HG02885 (cell line): ENCODE measurements at regions not wholly inside any gene's neighbourhood (a gene's known extent, or its start where the extent isn't known, plus 50 kb on each side); places are given as distances from the start of the nearest gene placed in this dataset.
"Not testable (repeated sequence)": the region's sequence is repeated elsewhere in the genome, so short reads cannot be mapped to it uniquely, and the experiment has no call there.

Experiments used
- ATAC-seq: cut with Tn5 transposase; IDR thresholded peaks from one replicate; pipeline ENCODE4 v1.9.1; 2021; ENCODE audit warnings: mild to moderate bottlenecking; ENCODE audit not compliant: unreplicated experiment, poor library complexity

DNA sequence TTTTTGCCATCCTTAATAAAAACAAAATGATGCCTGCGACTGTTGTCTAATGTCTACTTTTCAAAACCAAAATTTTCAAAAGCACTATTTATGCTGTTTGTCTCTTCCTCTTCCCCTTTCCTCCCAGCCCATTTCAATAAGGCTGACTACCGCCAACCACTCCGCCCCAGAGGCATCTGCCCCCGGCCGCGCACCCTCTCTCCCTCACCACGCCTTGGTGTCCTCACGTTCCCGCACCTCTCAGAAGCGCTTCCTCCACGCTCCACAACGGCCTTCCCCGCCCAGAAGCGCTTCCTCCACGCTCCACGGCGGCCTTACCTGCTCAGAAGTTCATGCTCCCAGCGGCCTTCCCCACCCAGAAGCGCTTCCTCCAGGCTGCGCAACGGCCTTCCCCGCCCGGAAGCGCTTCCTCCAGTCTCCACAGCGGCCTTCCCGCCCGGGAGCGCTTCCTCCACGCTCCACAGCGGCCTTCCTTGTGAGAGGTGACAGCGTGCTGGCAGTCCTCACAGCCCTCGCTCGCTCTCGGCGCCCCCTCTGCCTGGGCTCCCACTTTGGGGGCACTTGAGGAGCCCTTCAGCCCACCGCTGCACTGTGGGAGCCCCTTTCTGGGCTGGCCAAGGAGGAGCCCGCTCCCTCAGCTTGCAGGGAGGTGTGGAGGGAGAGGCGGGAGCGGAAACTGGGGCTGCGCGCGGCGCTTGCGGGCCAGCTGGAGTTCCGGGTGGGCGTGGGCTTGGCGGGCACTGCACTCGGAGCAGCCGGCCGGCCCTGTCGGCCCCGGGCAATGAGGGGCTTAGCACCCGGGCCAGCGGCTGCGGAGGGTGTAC is 490.4 kb upstream of the ZFP42 start:
- no peak for ATAC-seq

GRCh38 chr4:187505798-187506141 is 489.8 kb upstream of the ZFP42 start:
- ATAC-seq: not testable (repeated sequence)

GRCh38 chr4:187516224-187516623 is 479.3 kb upstream of the ZFP42 start:
- ATAC-seq: no peak

DNA sequence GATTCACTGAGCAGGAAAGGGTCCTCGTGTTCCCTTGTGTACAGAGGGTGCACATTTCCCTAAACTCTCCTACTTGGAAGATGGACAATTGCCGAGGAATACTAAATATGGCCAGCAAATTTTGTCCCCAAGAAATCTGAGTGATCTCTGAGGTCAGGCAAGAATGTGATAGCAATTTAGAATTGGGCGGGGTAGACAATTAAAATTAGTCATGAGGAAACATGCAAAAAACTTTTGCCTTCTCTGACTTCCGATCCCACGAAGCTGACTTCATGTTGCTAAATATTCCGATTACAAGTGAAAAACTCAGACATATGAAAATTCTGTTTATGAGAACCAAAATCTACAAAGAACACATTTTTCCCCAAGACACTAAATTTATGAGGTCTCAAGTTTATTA is 453.9 kb upstream of the ZFP42 start:
- no peak for ATAC-seq

GRCh38 chr4:187544461-187545053 is 451.0 kb upstream of the ZFP42 start:
- no peak for ATAC-seq

- ATAC-seq: no peak
Measured at GRCh38 chr4:187547316-187547715, 448.3 kb upstream of the ZFP42 start.

DNA sequence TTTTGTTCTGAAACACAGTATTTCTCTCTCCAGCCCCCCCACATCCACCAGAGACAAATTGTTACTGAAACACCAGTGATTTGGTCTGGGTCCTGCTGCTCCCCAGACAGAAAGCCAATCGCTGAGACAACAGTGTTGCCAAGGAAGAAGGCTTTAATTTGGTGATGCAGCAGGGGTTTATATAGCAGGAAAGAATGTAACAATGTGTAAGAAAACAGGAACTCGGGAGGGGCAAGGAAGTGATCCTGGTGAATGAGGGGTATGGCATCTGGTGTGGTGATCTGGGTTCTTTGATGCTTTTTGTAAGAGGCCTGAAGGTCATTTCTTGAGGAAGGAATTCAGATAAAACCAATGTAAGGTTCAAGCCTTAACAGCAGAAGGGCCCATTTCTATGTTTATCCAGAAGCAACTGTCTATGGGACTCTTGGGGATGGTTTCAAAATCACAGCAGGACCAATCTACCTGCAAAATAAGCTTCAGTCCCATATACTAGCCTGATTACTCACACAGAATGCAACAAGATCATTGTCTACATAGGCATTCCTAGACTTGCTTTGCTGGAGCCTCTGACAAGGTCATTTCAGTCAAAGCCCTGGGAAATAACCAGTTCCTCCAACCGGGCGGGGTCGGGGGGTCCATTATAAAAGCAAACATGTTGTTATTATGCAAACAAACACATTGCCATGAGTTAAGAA is 445.2 kb upstream of the ZFP42 start:
- no peak for ATAC-seq

GRCh38 chr4:187552781-187553180 is 442.8 kb upstream of the ZFP42 start:
- no peak for ATAC-seq

- no peak for ATAC-seq
Measured at GRCh38 chr4:187555174-187555573, 440.4 kb upstream of the ZFP42 start.

- no peak for ATAC-seq
Measured at GRCh38 chr4:187558391-187558790, 437.2 kb upstream of the ZFP42 start.

GRCh38 chr4:187562345-187562744 is 433.2 kb upstream of the ZFP42 start:
- no peak for ATAC-seq

DNA sequence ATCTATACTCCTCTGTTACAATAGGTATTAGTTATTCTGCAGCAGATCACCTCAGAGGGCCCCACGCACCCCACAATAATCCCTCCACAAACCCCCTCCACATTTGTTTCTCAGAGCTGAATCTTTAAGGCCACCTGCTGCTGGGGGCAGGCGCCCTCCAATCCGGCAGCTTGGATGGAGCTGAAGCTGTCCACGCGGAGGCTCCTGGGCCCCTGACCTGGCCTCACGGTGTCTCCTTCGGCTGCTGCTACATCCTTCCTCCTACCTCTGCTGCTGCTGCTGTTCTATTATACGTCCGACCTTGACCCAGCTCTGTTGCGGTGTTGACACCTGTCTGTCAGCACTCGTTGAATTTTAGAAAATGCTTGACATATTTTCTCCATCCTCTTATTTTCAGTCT is 430.2 kb upstream of the ZFP42 start:
- ATAC-seq: no peak

DNA sequence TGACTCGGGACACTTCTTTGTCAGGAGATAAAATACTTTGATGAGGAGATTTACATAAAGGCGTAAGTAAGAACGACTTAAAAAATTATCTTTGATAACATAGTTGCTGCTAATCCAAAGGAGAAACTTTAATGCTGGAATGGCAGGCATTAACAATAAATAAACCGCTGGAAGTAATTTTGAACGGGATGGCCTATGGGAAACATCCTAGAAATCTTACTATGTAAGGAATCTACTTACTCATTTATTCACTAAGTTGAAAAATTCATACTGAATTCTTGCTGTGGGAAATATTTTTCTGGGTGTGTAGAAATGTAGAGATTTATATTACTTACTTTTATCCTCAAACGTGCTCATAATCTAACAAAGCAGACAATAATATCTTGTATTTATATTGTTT is 425.7 kb upstream of the ZFP42 start:
- ATAC-seq: no peak

DNA sequence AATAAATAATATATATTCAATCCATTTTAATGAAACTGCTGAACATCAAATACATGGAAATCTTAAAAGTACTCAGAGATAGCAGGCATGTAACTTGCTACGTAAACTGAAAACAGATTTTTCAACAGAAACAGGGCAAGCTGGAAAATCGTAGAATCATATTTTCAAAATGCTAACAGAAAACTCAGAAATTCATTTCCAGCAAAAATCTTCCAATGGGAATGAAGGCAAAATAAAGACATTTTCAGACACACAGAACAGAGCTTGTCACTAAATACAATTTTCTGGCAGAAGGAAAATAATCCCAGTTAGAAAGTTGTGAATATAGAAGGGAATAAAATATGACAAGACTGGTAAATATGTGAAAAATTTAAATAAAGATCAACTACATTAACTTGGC is 419.9 kb upstream of the ZFP42 start:
- ATAC-seq: no peak

DNA sequence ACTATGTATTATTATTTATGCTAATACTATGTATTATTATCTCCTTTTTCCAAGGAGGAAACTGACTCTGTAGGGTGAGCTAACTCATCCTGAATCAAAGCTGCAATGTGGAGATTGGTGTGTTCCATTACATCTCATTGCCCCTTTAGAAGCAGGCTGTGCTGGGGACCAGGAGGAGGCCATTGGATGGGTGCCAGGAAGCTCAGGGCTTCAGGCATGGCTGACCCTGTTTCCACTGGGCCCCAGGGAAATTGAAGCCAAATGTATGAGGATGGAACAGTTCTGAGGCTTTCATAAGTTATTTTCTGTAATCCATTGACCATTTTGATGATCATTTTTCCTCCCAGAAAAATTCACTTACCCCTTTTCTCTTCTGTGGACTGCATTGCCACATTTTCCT is 418.8 kb upstream of the ZFP42 start:
- ATAC-seq: no peak

- no peak for ATAC-seq
Measured at GRCh38 chr4:187577941-187578480, 417.6 kb upstream of the ZFP42 start.

GRCh38 chr4:187586892-187587291 is 408.7 kb upstream of the ZFP42 start:
- no peak for ATAC-seq

DNA sequence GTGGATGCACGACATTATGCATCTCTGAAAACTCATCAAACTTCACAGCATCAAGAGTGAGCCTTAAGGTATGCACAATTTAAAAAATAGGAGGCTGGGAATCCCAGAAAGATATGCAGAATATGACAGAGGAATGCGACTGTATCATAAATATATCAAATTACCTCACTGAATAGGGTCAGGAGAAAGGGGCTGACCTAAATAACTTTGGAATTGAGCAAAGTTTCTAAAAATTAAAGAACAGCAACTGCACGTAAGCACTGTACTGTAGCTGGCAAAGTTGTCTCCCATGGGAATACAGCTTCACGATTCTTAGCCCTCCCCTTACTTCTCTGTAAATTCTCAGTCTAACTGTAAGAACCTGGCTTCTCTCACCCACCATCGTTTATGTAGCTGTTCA is 397.4 kb upstream of the ZFP42 start:
- no peak for ATAC-seq

GRCh38 chr4:187602339-187603092 is 393.1 kb upstream of the ZFP42 start:
- no peak for ATAC-seq
